Trophoblast cell (in vitro differentiated cells and primary cell): ENCODE measurements at regions not wholly inside any gene's neighbourhood (a gene's known extent, or its start where the extent isn't known, plus 50 kb on each side); places are given as distances from the start of the nearest gene placed in this dataset.

Experiments used
- DNase-seq, 2 donors: peaks; one replicate each; pipeline ENCODE4 v3.0.0-alpha.2; 2016
- H2AFZ ChIP-seq: 2 replicates; pipeline ENCODE4 v1.6.1; 2013; ENCODE audit warnings: low read length, moderate library complexity, mild to moderate bottlenecking; ENCODE audit not compliant: insufficient read depth, poor library complexity
- H2AK5ac ChIP-seq: 2 replicates; pipeline ENCODE4 v1.6.1; 2013; ENCODE audit warnings: mild to moderate bottlenecking, low read length
- H2BK120ac ChIP-seq: 2 replicates; pipeline ENCODE4 v1.6.1; 2013; ENCODE audit warnings: low read length, mild to moderate bottlenecking, moderate library complexity; ENCODE audit not compliant: insufficient read depth, poor library complexity
- H2BK12ac ChIP-seq: 2 replicates; pipeline ENCODE4 v1.6.1; 2013; ENCODE audit warnings: mild to moderate bottlenecking, low read length, moderate library complexity
- H2BK5ac ChIP-seq: 2 replicates; pipeline ENCODE4 v1.6.1; 2013; ENCODE audit warnings: low read length, low read depth, moderate library complexity, mild to moderate bottlenecking; ENCODE audit not compliant: poor library complexity
- H3K14ac ChIP-seq: 2 replicates; pipeline ENCODE4 v1.6.1; 2013; ENCODE audit warnings: mild to moderate bottlenecking, low read length
- H3K18ac ChIP-seq: 2 replicates; pipeline ENCODE4 v1.6.1; 2013; ENCODE audit warnings: mild to moderate bottlenecking, low read length
- H3K23ac ChIP-seq: 2 replicates; pipeline ENCODE4 v1.6.1; 2013; ENCODE audit warnings: low read length
- H3K27ac ChIP-seq: 2 replicates; pipeline ENCODE4 v1.5.1; 2013; ENCODE audit warnings: low read depth, mild to moderate bottlenecking, inconsistent platforms, low read length, moderate library complexity
- H3K27me3 ChIP-seq: 2 replicates; pipeline ENCODE4 v1.6.1; 2013; ENCODE audit warnings: inconsistent platforms, mild to moderate bottlenecking, low read length, moderate library complexity; ENCODE audit not compliant: insufficient read depth
- H3K36me3 ChIP-seq, 2 experiments: 1 replicate in 1 of 2; 2 replicates in 1 of 2; pipeline ENCODE4 v1.6.1; 2013; ENCODE audit warnings: low read length in 2 of 2, mild to moderate bottlenecking in 2 of 2, moderate library complexity in 1 of 2; ENCODE audit not compliant: insufficient read depth in 2 of 2, control insufficient read depth in 1 of 2
- H3K4ac ChIP-seq: 2 replicates; pipeline ENCODE4 v1.6.1; 2013; ENCODE audit warnings: low read depth, mild to moderate bottlenecking, low read length, moderate library complexity
- H3K4me1 ChIP-seq, 2 experiments: 1 replicate in 1 of 2; 2 replicates in 1 of 2; pipeline ENCODE4 v1.6.1; 2013; ENCODE audit warnings: low read length in 2 of 2, mild to moderate bottlenecking in 2 of 2, moderate library complexity in 1 of 2; ENCODE audit not compliant: insufficient read depth in 2 of 2, control insufficient read depth in 1 of 2
- H3K4me2 ChIP-seq: 2 replicates; pipeline ENCODE4 v1.6.1; 2013; ENCODE audit warnings: inconsistent platforms, mild to moderate bottlenecking, low read length, moderate library complexity
- H3K4me3 ChIP-seq: 2 replicates; pipeline ENCODE4 v1.5.1; 2013; ENCODE audit warnings: mild to moderate bottlenecking, low read depth, low read length, inconsistent platforms
- H3K79me1 ChIP-seq: one replicate; pipeline ENCODE4 v1.6.1; 2013; ENCODE audit warnings: low read length
- H3K79me2 ChIP-seq: 2 replicates; pipeline ENCODE4 v1.6.1; 2013; ENCODE audit warnings: low read length, mild to moderate bottlenecking; ENCODE audit not compliant: control insufficient read depth, insufficient read depth, poor library complexity
- H3K9ac ChIP-seq: 2 replicates; pipeline ENCODE4 v1.6.1; 2013; ENCODE audit warnings: mild to moderate bottlenecking, low read length
- H3K9me3 ChIP-seq: 2 replicates; pipeline ENCODE4 v1.6.1; 2013; ENCODE audit warnings: low read depth, mild to moderate bottlenecking, control low read depth, inconsistent platforms, low read length; ENCODE audit not compliant: insufficient read depth
- H4K12ac ChIP-seq: 2 replicates; pipeline ENCODE4 v1.6.1; 2013; ENCODE audit warnings: low read depth, mild to moderate bottlenecking, low read length, moderate library complexity
- H4K8ac ChIP-seq: 2 replicates; pipeline ENCODE4 v1.6.1; 2013; ENCODE audit warnings: low read depth, mild to moderate bottlenecking, low read length, moderate library complexity
- H4K91ac ChIP-seq: one replicate; pipeline ENCODE4 v1.6.1; 2013; ENCODE audit warnings: low read depth, mild to moderate bottlenecking, low read length, moderate library complexity
- WGBS: extraction: QIAGEN DNeasy Blood & Tissue Kit; methylation state at CpG from one replicate; pipeline ENCODE4 v1.1.7; 2013; ENCODE audit warnings: missing lambda C conversion rate; ENCODE audit not compliant: insufficient read length, insufficient coverage; ENCODE audit errors: extremely low coverage; 5-methylcytosine and 5-hydroxymethylcytosine counted together

- no CpG with 5 or more reads among the region's 91 CpGs for WGBS
- Histone ChIP-seq H3K27me3 (no peaks in the 10 kb centered on the region), H3K27ac (no peak overlapping the region)
These were observed 91.5 kb downstream of the GEMIN8 start for GRCh38 chrX:13938051-13938828.

GRCh38 chrX:13937370-13938050, 92.2 kb downstream of the GEMIN8 start:
- H3K9ac ChIP-seq = no peak overlapping the region
- no peak overlapping the region for H3K23ac ChIP-seq
- no peak overlapping the region for H3K18ac ChIP-seq
- no peaks in the 10 kb centered on the region for H3K36me3 ChIP-seq
- H4K12ac ChIP-seq = no peak overlapping the region
- peak overlapping the region; percentile 79 for H3K4me2 ChIP-seq
- H2BK5ac ChIP-seq = no peak overlapping the region
- no peaks in the 10 kb centered on the region for H3K9me3 ChIP-seq
- H3K27me3 ChIP-seq = no peaks in the 10 kb centered on the region
- DNase-seq = peak in 1 of 2 donors; percentile 4
- H3K4me1 ChIP-seq = no peaks in the 10 kb centered on the region
- H3K79me2 ChIP-seq = no peaks in the 10 kb centered on the region
- no peak overlapping the region for H4K8ac ChIP-seq
- no peak overlapping the region for H3K27ac ChIP-seq
- no peak overlapping the region for H2AFZ ChIP-seq
- H4K91ac ChIP-seq = no peak overlapping the region
- no CpG with 5 or more reads among the region's 27 CpGs for WGBS
- no peak overlapping the region for H3K4ac ChIP-seq
- H3K14ac ChIP-seq = no peak overlapping the region
- H2AK5ac ChIP-seq = no peak overlapping the region
- peak overlapping the region; percentile 73 for H3K4me3 ChIP-seq
- H2BK120ac ChIP-seq = no peak overlapping the region
- no peaks in the 10 kb centered on the region for H3K79me1 ChIP-seq
- no peak overlapping the region for H2BK12ac ChIP-seq

More at GRCh38 chrX:13938051-13938828, 91.5 kb downstream of the GEMIN8 start:
- Histone ChIP-seq H2BK12ac (no peak overlapping the region), H3K18ac (no peak overlapping the region), H3K4me1 (no peaks in the 10 kb centered on the region), H3K4me2 (peak overlapping the region; percentile 79), H2BK120ac (no peak overlapping the region), H2AFZ (peak overlapping the region; percentile 48), H3K79me2 (no peaks in the 10 kb centered on the region), H3K79me1 (no peaks in the 10 kb centered on the region), H3K9me3 (no peaks in the 10 kb centered on the region), H3K14ac (no peak overlapping the region), H4K12ac (no peak overlapping the region), H3K4me3 (peak overlapping the region; percentile 73), H4K8ac (no peak overlapping the region), H3K4ac (no peak overlapping the region), H2AK5ac (no peak overlapping the region), H3K23ac (no peak overlapping the region), H2BK5ac (no peak overlapping the region), H4K91ac (no peak overlapping the region), H3K9ac (no peak overlapping the region), H3K36me3 (no peaks in the 10 kb centered on the region)
- no peak for DNase-seq

- H2BK5ac ChIP-seq = no peak overlapping the region
- H2AFZ ChIP-seq = no peak overlapping the region
- no peak overlapping the region for H3K27ac ChIP-seq
- no peak overlapping the region for H3K23ac ChIP-seq
- H3K14ac ChIP-seq = no peak overlapping the region
- no peak overlapping the region for H2BK120ac ChIP-seq
- no peaks in the 10 kb centered on the region for H3K79me2 ChIP-seq
- H3K9ac ChIP-seq = no peak overlapping the region
- H3K18ac ChIP-seq = no peak overlapping the region
- H3K9me3 ChIP-seq = no peaks in the 10 kb centered on the region
- H3K36me3 ChIP-seq = no peaks in the 10 kb centered on the region
- WGBS = no CpG with 5 or more reads among the region's 9 CpGs
- no peak overlapping the region for H4K8ac ChIP-seq
- no peak overlapping the region for H3K4me3 ChIP-seq
- H4K12ac ChIP-seq = no peak overlapping the region
- H3K27me3 ChIP-seq = no peaks in the 10 kb centered on the region
- no peak overlapping the region for H2AK5ac ChIP-seq
- H3K4me1 ChIP-seq = no peaks in the 10 kb centered on the region
- H4K91ac ChIP-seq = no peak overlapping the region
- DNase-seq = no peak
- no peak overlapping the region for H2BK12ac ChIP-seq
- no peaks in the 10 kb centered on the region for H3K79me1 ChIP-seq
- H3K4me2 ChIP-seq = no peak overlapping the region
- H3K4ac ChIP-seq = no peak overlapping the region
These were observed 93.0 kb downstream of the GEMIN8 start for GRCh38 chrX:13936521-13937225.

- Histone ChIP-seq H4K8ac (no peak overlapping the region), H3K36me3 (no peaks in the 10 kb centered on the region), H2AK5ac (no peak overlapping the region), H2BK12ac (no peak overlapping the region), H3K27me3 (no peaks in the 10 kb centered on the region), H3K14ac (no peak overlapping the region), H3K9ac (no peak overlapping the region), H2AFZ (no peak overlapping the region), H3K4me2 (no peak overlapping the region), H3K4me1 (no peaks in the 10 kb centered on the region), H3K9me3 (no peaks in the 10 kb centered on the region), H3K79me2 (no peaks in the 10 kb centered on the region), H3K79me1 (no peaks in the 10 kb centered on the region), H4K91ac (no peak overlapping the region), H3K27ac (no peak overlapping the region), H3K18ac (no peak overlapping the region), H3K4ac (no peak overlapping the region), H2BK5ac (no peak overlapping the region), H4K12ac (no peak overlapping the region), H3K23ac (no peak overlapping the region), H3K4me3 (no peak overlapping the region), H2BK120ac (no peak overlapping the region)
- WGBS = no CpG with 5 or more reads among the region's 2 CpGs
- DNase-seq = no peak
These were observed 95.0 kb downstream of the GEMIN8 start for GRCh38 chrX:13934731-13935130.
